ENCODE measurements at regions not wholly inside any gene's neighbourhood (a gene's known extent, or its start where the extent isn't known, plus 50 kb on each side); places are given as distances from the start of the nearest gene placed in this dataset.

GRCh38 chr3:41064070-41064469 is 135.2 kb upstream of the CTNNB1 start:
- TF ChIP-seq CTCF (IDR thresholded peaks at IDR 0.05) (no peak), EZH2 (IDR thresholded peaks at IDR 0.05) (no peak)

All from neural progenitor cell (in vitro differentiated cells).